ENCODE measurements at regions not wholly inside any gene's neighbourhood (a gene's known extent, or its start where the extent isn't known, plus 50 kb on each side); places are given as distances from the start of the nearest gene placed in this dataset.

DNA sequence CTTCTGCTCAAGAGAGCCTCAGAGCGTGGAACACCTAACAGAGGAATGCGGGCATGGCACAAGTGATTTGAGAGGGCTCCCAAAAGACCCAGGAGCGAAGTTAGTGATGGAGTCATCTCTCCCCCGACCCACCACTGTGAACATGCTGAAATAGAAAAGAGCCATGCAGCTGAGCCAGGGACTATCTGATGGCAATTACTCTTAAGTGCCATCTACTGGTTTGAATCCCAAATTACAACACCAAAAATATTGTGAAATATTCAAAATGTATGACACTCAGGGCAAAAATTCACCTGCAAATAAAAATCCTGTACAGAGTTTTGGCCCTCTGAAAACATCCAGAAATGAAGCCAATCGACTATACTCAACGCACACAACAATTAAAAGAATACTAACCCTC, 2038.9 kb upstream of the ADGRL3 start:
- ChIA-PET CTCF (no interaction called here), POLR2A (no interaction called here)
- Mint-ChIP-seq H3K27me3 (no peaks in the 10 kb centered on the region), H3K4me3 (no peak overlapping the region), H3K36me3 (no peaks in the 10 kb centered on the region), H3K27ac (no peak overlapping the region), H3K9me3 (peaks cover 12 to 51% (median 22%) of the 10 kb centered on the region in 5 donors), H3K4me1 (no peaks in the 10 kb centered on the region)
- Histone ChIP-seq H3K4me1 (ENCODE audit: insufficient read depth, low read length) (no peaks in the 10 kb centered on the region), H3K4me3 (ENCODE audit: low read length) (no peak overlapping the region), H3K27me3 (ENCODE audit: insufficient read depth, low read length, poor library complexity, severe bottlenecking) (no peaks in the 10 kb centered on the region), H3K27ac (ENCODE audit: low read depth, low read length) (no peak overlapping the region), H3K9me3 (ENCODE audit: low read length) (no peaks in the 10 kb centered on the region), H3K36me3 (ENCODE audit: insufficient read depth, low read length) (no peaks in the 10 kb centered on the region)
- no peak for DNase-seq

DNA sequence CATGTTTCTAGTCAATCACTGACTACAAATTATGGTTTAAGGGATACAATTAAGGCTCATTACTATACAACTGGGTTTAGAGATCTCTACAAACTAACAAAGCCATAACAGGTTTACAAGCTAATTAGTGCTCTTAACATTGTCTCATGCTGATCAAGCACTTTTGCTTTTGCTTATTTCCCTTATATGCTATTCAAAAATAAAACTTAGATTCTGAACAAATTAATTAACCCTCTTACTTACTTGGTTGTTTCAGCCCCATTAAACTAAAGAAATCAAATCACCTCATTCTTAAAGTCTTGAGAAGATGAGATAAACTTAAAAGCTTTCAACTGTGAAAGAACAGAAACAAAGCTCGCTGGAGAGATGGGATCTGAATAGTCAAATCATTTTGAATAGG, 2024.5 kb upstream of the ADGRL3 start:
- Histone ChIP-seq H3K4me3 (ENCODE audit: low read length) (no peak overlapping the region), H3K4me1 (ENCODE audit: insufficient read depth, low read length) (no peaks in the 10 kb centered on the region), H3K36me3 (ENCODE audit: insufficient read depth, low read length) (no peaks in the 10 kb centered on the region), H3K27me3 (ENCODE audit: insufficient read depth, low read length, poor library complexity, severe bottlenecking) (no peaks in the 10 kb centered on the region), H3K27ac (ENCODE audit: low read depth, low read length) (no peak overlapping the region), H3K9me3 (ENCODE audit: low read length) (no peaks in the 10 kb centered on the region)
- H3K27me3 Mint-ChIP-seq: no peaks in the 10 kb centered on the region
- no peaks in the 10 kb centered on the region for H3K4me1 Mint-ChIP-seq
- peaks cover 2 to 42% (median 11%) of the 10 kb centered on the region in 5 donors for H3K9me3 Mint-ChIP-seq
- H3K36me3 Mint-ChIP-seq: no peaks in the 10 kb centered on the region
- CTCF ChIA-PET: no interaction called here
- no peak overlapping the region for H3K4me3 Mint-ChIP-seq
- no peak for DNase-seq
- no peak overlapping the region for H3K27ac Mint-ChIP-seq
- POLR2A ChIA-PET: no interaction called here

DNA sequence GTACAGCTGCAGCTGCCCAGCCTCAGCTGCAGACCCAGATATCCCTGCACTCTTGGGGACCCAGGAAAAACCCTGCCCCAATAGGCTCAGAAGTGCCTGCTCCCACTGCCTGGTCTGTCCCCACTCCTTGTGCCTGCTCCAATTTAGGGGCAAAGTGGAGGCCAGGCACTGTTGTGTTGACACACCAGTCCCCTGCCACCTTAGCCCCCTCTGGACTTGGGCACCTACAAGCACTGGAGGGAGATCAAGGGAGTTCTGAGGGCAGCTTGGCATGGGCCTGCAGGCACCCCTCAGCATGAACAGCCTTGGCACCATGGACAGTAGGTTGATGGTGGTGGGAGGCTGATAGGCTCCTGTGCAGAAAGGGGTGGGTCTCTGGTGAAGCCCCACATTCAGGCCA, 2020.8 kb upstream of the ADGRL3 start:
- H3K27ac Mint-ChIP-seq: no peak overlapping the region
- H3K27me3 ChIP-seq (ENCODE audit: insufficient read depth, low read length, poor library complexity, severe bottlenecking): no peaks in the 10 kb centered on the region
- CTCF ChIA-PET: no interaction called here

DNA sequence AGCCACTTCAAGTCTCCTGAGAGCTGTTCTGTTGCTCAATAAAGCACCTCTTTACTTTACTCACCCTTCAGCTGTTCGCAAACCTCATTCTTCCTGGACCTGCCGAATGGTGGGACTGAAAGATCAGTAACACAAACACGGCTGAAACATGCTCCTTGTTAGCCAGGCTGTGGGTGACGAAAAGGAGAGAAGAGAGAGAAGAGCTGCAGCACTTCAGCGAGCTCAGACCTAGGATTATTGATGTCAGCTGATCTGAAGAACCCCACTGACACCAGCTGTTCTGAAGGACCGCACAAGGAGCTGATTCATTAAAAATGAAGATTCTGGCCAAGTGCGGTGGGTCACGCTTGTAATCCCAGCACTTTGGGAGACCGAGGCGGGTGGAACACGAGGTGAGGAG, 2020.0 kb upstream of the ADGRL3 start:
- H3K4me3 Mint-ChIP-seq: no peak overlapping the region
- no peaks in the 10 kb centered on the region for H3K27me3 Mint-ChIP-seq
- H3K4me1 Mint-ChIP-seq: no peaks in the 10 kb centered on the region
- no peak overlapping the region for H3K4me3 ChIP-seq (ENCODE audit: low read length)
- peaks cover 6 to 22% (median 10%) of the 10 kb centered on the region in 5 donors for H3K9me3 Mint-ChIP-seq
- no peaks in the 10 kb centered on the region for H3K27me3 ChIP-seq (ENCODE audit: insufficient read depth, low read length, poor library complexity, severe bottlenecking)
- no peaks in the 10 kb centered on the region for H3K36me3 Mint-ChIP-seq
- CTCF ChIA-PET: no interaction called here
- POLR2A ChIA-PET: no interaction called here
- no peaks in the 10 kb centered on the region for H3K9me3 ChIP-seq (ENCODE audit: low read length)
- no peaks in the 10 kb centered on the region for H3K4me1 ChIP-seq (ENCODE audit: insufficient read depth, low read length)
- H3K27ac ChIP-seq (ENCODE audit: low read depth, low read length): no peak overlapping the region
- H3K27ac Mint-ChIP-seq: no peak overlapping the region
- no peak for DNase-seq
- H3K36me3 ChIP-seq (ENCODE audit: insufficient read depth, low read length): no peaks in the 10 kb centered on the region

More for the DNA sequence above, 2020.8 kb upstream of the ADGRL3 start:
- Histone ChIP-seq H3K27ac (ENCODE audit: low read depth, low read length) (no peak overlapping the region), H3K36me3 (ENCODE audit: insufficient read depth, low read length) (no peaks in the 10 kb centered on the region), H3K4me3 (ENCODE audit: low read length) (no peak overlapping the region), H3K9me3 (ENCODE audit: low read length) (no peaks in the 10 kb centered on the region), H3K4me1 (ENCODE audit: insufficient read depth, low read length) (no peaks in the 10 kb centered on the region)
- H3K9me3 Mint-ChIP-seq: peaks cover 6 to 22% (median 10%) of the 10 kb centered on the region in 5 donors
- POLR2A ChIA-PET: no interaction called here
- DNase-seq: no peak
- no peaks in the 10 kb centered on the region for H3K4me1 Mint-ChIP-seq
- H3K4me3 Mint-ChIP-seq: no peak overlapping the region
- H3K36me3 Mint-ChIP-seq: no peaks in the 10 kb centered on the region
- H3K27me3 Mint-ChIP-seq: no peaks in the 10 kb centered on the region

- Histone ChIP-seq H3K27me3 (ENCODE audit: insufficient read depth, low read length, poor library complexity, severe bottlenecking) (no peaks in the 10 kb centered on the region), H3K9me3 (ENCODE audit: low read length) (no peaks in the 10 kb centered on the region), H3K4me3 (ENCODE audit: low read length) (no peak overlapping the region), H3K4me1 (ENCODE audit: insufficient read depth, low read length) (no peaks in the 10 kb centered on the region), H3K36me3 (ENCODE audit: insufficient read depth, low read length) (no peaks in the 10 kb centered on the region), H3K27ac (ENCODE audit: low read depth, low read length) (no peak overlapping the region)
- ChIA-PET POLR2A (no interaction called here), CTCF (no interaction called here)
- Mint-ChIP-seq H3K9me3 (peaks cover 6 to 18% (median 10%) of the 10 kb centered on the region in 5 donors), H3K4me3 (no peak overlapping the region), H3K27me3 (no peaks in the 10 kb centered on the region), H3K27ac (no peak overlapping the region), H3K4me1 (no peaks in the 10 kb centered on the region), H3K36me3 (no peaks in the 10 kb centered on the region)
- no peak for DNase-seq
Measured at GRCh38 chr4:59180969-59181368, 2019.2 kb upstream of the ADGRL3 start.

GRCh38 chr4:59195839-59196238, 2004.3 kb upstream of the ADGRL3 start:
- H3K9me3 Mint-ChIP-seq: peaks cover 2 to 25% (median 17%) of the 10 kb centered on the region in 5 donors
- no peaks in the 10 kb centered on the region for H3K4me1 ChIP-seq (ENCODE audit: insufficient read depth, low read length)
- H3K9me3 ChIP-seq (ENCODE audit: low read length): no peaks in the 10 kb centered on the region
- no peak overlapping the region for H3K27ac Mint-ChIP-seq
- ChIA-PET CTCF (no interaction called here), POLR2A (no interaction called here)
- H3K4me3 Mint-ChIP-seq: no peak overlapping the region
- no peaks in the 10 kb centered on the region for H3K27me3 ChIP-seq (ENCODE audit: insufficient read depth, low read length, poor library complexity, severe bottlenecking)
- no peaks in the 10 kb centered on the region for H3K27me3 Mint-ChIP-seq
- H3K27ac ChIP-seq (ENCODE audit: low read depth, low read length): no peak overlapping the region
- no peaks in the 10 kb centered on the region for H3K4me1 Mint-ChIP-seq
- no peaks in the 10 kb centered on the region for H3K36me3 Mint-ChIP-seq
- no peak overlapping the region for H3K4me3 ChIP-seq (ENCODE audit: low read length)
- DNase-seq: no peak
- no peaks in the 10 kb centered on the region for H3K36me3 ChIP-seq (ENCODE audit: insufficient read depth, low read length)

GRCh38 chr4:59200992-59201391, 1999.1 kb upstream of the ADGRL3 start:
- peaks cover 6 to 37% (median 13%) of the 10 kb centered on the region in 5 donors for H3K9me3 Mint-ChIP-seq
- peaks cover 0 to 4% (median 0%) of the 10 kb centered on the region in 3 donors for H3K36me3 Mint-ChIP-seq
- H3K4me3 ChIP-seq (ENCODE audit: low read length): no peak overlapping the region

GRCh38 chr4:59217910-59218631, 1982.1 kb upstream of the ADGRL3 start:
- no peaks in the 10 kb centered on the region for H3K36me3 ChIP-seq (ENCODE audit: insufficient read depth, low read length)
- no peak overlapping the region for H3K4me3 Mint-ChIP-seq
- POLR2A ChIA-PET: no interaction called here
- H3K27me3 ChIP-seq (ENCODE audit: insufficient read depth, low read length, poor library complexity, severe bottlenecking): no peaks in the 10 kb centered on the region
- H3K27me3 Mint-ChIP-seq: no peaks in the 10 kb centered on the region
- H3K36me3 Mint-ChIP-seq: no peaks in the 10 kb centered on the region
- H3K27ac ChIP-seq (ENCODE audit: low read depth, low read length): no peak overlapping the region
- CTCF ChIA-PET: no interaction called here
- H3K4me1 ChIP-seq (ENCODE audit: insufficient read depth, low read length): no peaks in the 10 kb centered on the region
- DNase-seq: no peak
- no peaks in the 10 kb centered on the region for H3K4me1 Mint-ChIP-seq
- H3K27ac Mint-ChIP-seq: no peak overlapping the region
- no peaks in the 10 kb centered on the region for H3K9me3 ChIP-seq (ENCODE audit: low read length)
- no peak overlapping the region for H3K4me3 ChIP-seq (ENCODE audit: low read length)
- peaks cover 0 to 32% (median 6%) of the 10 kb centered on the region in 5 donors for H3K9me3 Mint-ChIP-seq

More at GRCh38 chr4:59200992-59201391, 1999.1 kb upstream of the ADGRL3 start:
- no peak overlapping the region for H3K27ac Mint-ChIP-seq
- H3K4me1 ChIP-seq (ENCODE audit: insufficient read depth, low read length): no peaks in the 10 kb centered on the region
- no peaks in the 10 kb centered on the region for H3K36me3 ChIP-seq (ENCODE audit: insufficient read depth, low read length)
- no peaks in the 10 kb centered on the region for H3K9me3 ChIP-seq (ENCODE audit: low read length)
- H3K27me3 ChIP-seq (ENCODE audit: insufficient read depth, low read length, poor library complexity, severe bottlenecking): no peaks in the 10 kb centered on the region
- CTCF ChIA-PET: no interaction called here
- no peaks in the 10 kb centered on the region for H3K27me3 Mint-ChIP-seq
- POLR2A ChIA-PET: no interaction called here
- no peak overlapping the region for H3K4me3 Mint-ChIP-seq
- H3K4me1 Mint-ChIP-seq: no peaks in the 10 kb centered on the region
- H3K27ac ChIP-seq (ENCODE audit: low read depth, low read length): no peak overlapping the region
- no peak for DNase-seq

Measured in CD8-positive, alpha-beta memory T cell (primary cell).